Activated effector memory CD4-positive, alpha-beta T cell treated with anti-CD3 and anti-CD28 coated beads, Interleukin-2, amount 50 U/mL, for 16 hours (primary cell): ENCODE measurements at regions not wholly inside any gene's neighbourhood (a gene's known extent, or its start where the extent isn't known, plus 50 kb on each side); places are given as distances from the start of the nearest gene placed in this dataset.

Experiments
- DNase-seq: peaks from one replicate; pipeline ENCODE4 v3.0.0-alpha.2; 2020

GRCh38 chr5:74309050-74309449 lies 331.5 kb downstream of the ENC1 start:
- DNase-seq: no peak

DNA sequence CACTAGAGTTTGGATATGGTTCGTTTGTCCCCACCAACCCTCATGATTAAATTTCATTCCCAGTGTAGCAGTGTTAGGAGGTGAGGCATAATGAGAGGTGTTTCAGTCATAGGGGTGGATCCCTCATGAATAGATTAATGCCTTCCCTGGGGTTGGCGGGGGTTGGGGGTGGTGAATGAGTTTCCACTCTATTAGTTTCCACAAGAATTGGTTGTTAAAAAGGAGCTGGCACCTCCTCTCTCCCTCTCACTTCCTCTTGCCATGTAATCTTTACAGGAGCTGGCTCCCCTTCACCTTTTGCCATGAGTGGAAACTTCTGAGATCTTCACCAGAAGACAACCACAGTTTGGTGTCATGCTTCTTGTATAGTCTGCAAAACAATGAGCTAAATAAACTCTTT lies 333.7 kb downstream of the ENC1 start:
- no peak for DNase-seq

GRCh38 chr5:74304536-74304935 lies 336.0 kb downstream of the ENC1 start:
- DNase-seq: no peak

DNA sequence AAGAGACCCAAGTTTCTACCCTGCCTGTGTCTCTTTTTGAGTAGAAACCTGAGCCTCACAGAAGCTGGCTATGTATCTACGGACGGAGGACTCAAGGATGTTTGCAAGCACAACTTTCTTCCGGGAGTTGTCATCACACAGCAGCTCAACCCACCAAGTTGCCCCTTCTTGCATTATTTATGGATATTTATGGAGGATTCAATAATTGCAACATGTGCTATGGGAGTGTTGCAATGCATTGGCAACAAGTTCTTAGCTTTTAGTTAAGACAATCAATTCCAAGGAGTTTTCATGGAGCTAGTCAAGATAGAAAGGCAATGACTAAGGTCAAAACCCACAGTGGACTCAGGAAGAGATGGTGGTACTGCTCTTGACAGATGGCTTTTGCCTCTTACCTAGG lies 336.9 kb downstream of the ENC1 start:
- DNase-seq: no peak

- DNase-seq: no peak
Observed at GRCh38 chr5:74301576-74301975, 339.0 kb downstream of the ENC1 start.

DNA sequence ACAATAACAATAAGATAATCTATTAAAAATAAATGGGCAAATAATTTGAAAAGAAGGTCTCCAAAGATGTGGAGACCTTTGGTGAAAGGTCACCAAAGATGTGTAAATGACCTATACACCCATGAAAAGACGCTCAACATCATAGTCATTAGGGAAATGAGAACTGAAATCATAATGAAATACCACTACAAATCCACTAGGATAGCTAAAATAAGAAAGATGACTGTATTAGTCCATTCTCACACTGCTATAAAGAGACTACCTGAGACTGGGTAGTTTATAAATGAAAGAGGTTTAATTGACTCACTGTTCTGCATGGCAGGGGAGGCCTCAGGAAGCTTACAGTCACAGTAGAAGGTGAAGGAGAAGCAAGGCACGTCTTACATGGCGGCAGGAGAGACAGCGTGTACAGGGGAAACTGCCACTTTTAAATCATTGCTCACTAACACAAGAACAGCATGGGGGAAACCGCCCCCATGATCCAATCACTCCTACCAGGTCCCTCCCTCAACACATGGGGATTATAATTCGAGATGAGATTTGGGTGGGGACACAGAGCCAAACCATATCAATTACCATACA lies 339.6 kb downstream of the ENC1 start:
- no peak for DNase-seq

GRCh38 chr5:74299833-74300232 lies 340.7 kb downstream of the ENC1 start:
- DNase-seq: no peak

GRCh38 chr5:74296685-74297408 lies 343.7 kb downstream of the ENC1 start:
- DNase-seq: no peak

DNA sequence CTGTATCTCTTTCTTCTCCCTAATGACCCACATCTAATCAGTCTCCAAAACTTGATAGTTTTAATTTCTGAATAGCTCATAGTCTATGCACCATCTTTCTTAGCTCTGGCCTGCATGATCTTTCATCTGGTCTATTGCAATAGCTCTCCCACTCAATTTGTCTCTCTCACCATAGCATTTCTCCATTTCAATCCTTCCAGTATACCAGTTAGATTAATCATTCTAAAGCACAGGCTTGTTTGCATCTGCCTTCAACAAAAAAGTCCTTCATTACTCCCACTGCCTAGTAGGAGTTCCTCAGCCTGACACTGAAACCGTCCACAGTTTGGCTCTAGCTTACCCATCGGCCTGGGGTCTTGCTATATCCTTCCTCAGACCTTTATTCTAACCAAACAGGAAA lies 344.9 kb downstream of the ENC1 start:
- DNase-seq: no peak

DNA sequence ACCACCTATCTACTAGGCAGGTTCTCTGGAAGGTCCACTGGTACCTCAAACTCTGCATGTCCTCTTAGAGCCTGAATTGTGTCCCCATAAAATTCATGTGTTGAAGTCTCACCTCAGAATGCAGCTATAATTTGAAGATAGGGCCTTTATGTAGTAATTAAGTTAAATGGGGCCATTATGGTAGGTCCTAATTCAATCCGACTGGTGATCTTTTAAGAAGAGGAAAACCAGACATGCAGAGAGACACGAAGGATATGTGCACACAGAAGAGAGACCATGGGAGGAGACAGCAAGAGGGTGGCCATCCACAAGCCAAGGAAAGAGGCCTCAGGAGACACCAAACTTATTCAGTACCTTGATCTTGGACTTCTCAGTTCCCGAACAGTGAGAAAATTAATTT lies 345.4 kb downstream of the ENC1 start:
- no peak for DNase-seq

DNA sequence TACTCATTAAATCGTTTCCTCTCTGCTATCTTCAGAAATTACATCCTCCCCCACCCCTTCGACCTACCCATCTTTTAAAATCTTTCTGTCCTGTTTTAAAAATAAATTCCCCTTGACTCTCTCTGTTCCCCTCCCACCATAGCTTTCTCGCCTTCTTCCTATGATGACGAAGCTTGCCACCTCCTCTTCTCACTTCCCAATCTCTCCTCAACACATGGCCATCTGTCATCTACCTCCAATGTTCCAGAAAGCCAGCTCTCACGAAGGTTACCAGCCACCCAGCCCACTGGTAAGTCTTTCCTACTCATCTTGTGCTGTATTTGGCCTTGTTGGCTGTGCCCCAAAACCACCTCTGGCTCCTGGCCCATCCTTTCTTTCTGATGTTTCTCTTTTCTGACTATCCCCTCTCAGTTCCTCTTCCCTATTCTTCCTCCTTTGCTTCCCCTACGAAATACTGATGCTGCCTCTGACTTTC lies 346.3 kb downstream of the ENC1 start:
- DNase-seq: no peak

DNA sequence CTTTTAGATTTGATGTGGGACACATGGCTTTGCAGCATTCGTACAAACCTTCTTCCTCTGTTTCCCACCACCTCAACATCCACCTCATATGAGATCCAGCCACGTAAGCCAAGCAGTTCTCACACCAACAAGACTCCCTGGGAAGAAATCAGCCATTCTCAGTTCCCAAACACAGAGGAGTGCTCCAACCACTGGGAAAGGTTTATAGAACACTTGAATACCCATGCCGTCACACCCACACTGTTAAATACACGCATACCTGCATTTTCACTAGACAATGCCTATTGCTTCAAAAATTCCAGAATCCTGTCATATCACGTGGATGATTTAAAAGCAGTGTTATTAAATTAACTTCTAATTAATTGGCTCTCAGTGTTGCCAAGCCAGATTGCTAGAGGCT lies 347.3 kb downstream of the ENC1 start:
- DNase-seq: no peak

GRCh38 chr5:74290634-74291241 lies 349.8 kb downstream of the ENC1 start:
- no peak for DNase-seq

DNA sequence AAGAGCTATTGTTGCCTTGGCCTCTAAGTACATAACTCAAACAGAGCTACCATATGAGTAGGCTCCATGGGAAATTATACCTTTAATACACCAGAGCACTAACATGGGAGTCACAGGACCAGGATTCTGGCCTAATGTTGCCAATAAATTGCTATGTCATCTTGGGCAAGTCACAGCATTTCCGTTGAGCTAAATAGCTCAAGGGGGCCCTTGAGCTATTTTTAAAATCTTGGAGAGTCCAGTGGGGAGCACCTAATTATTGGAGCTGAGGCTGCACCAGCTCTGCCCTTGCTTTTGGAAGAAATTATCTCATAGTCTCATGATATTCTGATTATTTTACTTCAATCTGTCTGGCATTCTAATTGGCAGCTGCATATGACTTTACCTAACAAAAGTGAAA lies 350.8 kb downstream of the ENC1 start:
- DNase-seq: no peak

GRCh38 chr5:74289238-74289637 lies 351.3 kb downstream of the ENC1 start:
- no peak for DNase-seq

GRCh38 chr5:74288448-74289108 lies 351.9 kb downstream of the ENC1 start:
- no peak for DNase-seq

- no peak for DNase-seq
Observed at GRCh38 chr5:74288038-74288437, 352.5 kb downstream of the ENC1 start.

GRCh38 chr5:74286734-74287695 lies 353.5 kb downstream of the ENC1 start:
- no peak for DNase-seq

DNA sequence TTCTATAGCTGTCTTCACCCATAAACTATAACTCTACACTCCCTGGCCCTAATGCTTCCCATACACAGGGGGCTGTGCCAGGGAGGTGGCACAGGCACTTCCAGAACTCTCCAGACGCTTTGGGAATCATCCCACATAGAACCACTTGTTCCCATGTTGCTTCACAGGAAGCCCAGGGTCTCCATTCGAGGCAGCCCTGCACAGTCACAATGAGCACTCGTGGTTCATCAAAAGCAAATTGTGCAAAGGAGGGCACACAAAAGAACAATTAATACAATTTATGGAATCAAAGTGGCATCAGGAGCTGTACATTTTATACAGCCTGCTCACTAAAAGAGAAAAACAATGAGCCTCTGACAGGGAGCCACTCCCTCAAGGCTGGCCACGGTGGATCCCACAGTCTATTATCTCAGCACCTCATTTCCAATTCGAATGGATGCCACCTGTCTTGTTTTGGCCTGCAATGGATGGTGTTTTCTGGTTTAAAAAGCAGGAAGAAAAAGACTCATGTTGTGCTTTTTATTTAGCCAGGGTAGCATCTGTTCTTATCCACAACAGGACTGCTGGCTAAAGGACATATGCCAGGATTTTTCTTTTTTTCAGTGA lies 354.8 kb downstream of the ENC1 start:
- DNase-seq: no peak

- no peak for DNase-seq
Observed at GRCh38 chr5:74282490-74282889, 358.0 kb downstream of the ENC1 start.

GRCh38 chr5:74281166-74281565 lies 359.4 kb downstream of the ENC1 start:
- DNase-seq: no peak

DNA sequence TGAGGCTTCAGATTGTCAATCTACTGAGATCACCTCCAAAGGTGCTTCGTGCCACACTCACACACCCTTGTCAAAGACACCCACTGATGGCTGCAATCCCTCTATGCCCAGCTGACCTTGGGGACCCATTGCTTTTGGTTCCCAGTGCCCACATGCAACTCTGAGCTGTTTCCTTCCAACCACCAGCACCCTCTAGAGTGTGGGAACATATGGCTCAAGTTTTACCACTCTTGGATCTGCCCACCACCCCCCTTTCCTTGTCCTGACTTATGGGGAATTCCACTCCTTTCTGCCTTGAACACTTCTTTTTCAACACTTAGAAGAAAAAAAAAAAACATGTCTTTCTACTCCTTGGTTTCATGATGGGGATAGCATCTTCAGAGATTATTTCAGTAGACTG lies 360.2 kb downstream of the ENC1 start:
- DNase-seq: no peak
